H1 (cell line): ENCODE measurements at regions not wholly inside any gene's neighbourhood (a gene's known extent, or its start where the extent isn't known, plus 50 kb on each side); places are given as distances from the start of the nearest gene placed in this dataset.

Experiments used
- CTCF ChIA-PET: fragments of 300-600 bp; sonication (Branson Sonifier 250); formaldehyde crosslinking; loops from one replicate; lab custom pipeline; 2021; ENCODE audit not compliant: partially characterized antibody; lab: Charles Lee
- POLR2A ChIA-PET: fragments of 300-600 bp; sonication (Branson Sonifier 250); formaldehyde crosslinking; loops from one replicate; lab custom pipeline; 2021; ENCODE audit warnings: inconsistent platforms; ENCODE audit not compliant: partially characterized antibody; lab: Charles Lee
- DNase-seq, 2 experiments: peaks; one replicate each; pipeline versions ENCODE4 v3.0.0 to v3.0.0-alpha.2; 2010 to 2022; ENCODE audit warnings: low spot score in 2 of 2, low read depth in 1 of 2, mixed read lengths in 1 of 2
- FAIRE-seq: peaks from 2 replicates; lab custom pipeline; 2011; peaks lifted over from hg19 to GRCh38; lab: Jason Lieb, UNC
- H2AFZ ChIP-seq: 2 replicates; pipeline ENCODE4 v1.8.1; 2012; ENCODE audit warnings: low read length, inconsistent platforms
- H2AK5ac ChIP-seq: 2 replicates; pipeline ENCODE4 v1.6.1; 2013; ENCODE audit warnings: low read depth, low read length
- H2BK120ac ChIP-seq: replicated peaks from 2 replicates; pipeline ENCODE3; 2013; ENCODE audit warnings: low read depth, low read length, inconsistent platforms
- H2BK12ac ChIP-seq: 2 replicates; pipeline ENCODE4 v1.6.1; 2013; ENCODE audit warnings: low read depth, low read length
- H2BK15ac ChIP-seq: 2 replicates; pipeline ENCODE4 v1.6.1; 2013; ENCODE audit warnings: low read length
- H2BK20ac ChIP-seq: 2 replicates; pipeline ENCODE4 v1.6.1; 2013; ENCODE audit warnings: low read length
- H2BK5ac ChIP-seq: 2 replicates; pipeline ENCODE4 v1.6.1; 2013; ENCODE audit warnings: low read depth, low read length
- H3K14ac ChIP-seq: 2 replicates; pipeline ENCODE4 v1.6.1; 2013; ENCODE audit warnings: inconsistent platforms; ENCODE audit not compliant: insufficient read length
- H3K18ac ChIP-seq: 2 replicates; pipeline ENCODE4 v1.6.1; 2013; ENCODE audit warnings: low read length; ENCODE audit errors: extremely low read depth
- H3K23ac ChIP-seq: 2 replicates; pipeline ENCODE4 v1.6.1; 2013; ENCODE audit warnings: inconsistent platforms; ENCODE audit not compliant: insufficient read length
- H3K23me2 ChIP-seq: 2 replicates; pipeline ENCODE4 v1.6.1; 2013; ENCODE audit warnings: low read depth, low read length
- H3K27ac ChIP-seq: 2 replicates; pipeline ENCODE4 v1.6.1; 2011; ENCODE audit warnings: low read depth, low read length, inconsistent platforms
- H3K27me3 ChIP-seq, 4 experiments: replicated peaks in 1 of 4; 1 replicate in 1 of 4; 2 replicates in 3 of 4; pipeline versions ENCODE4 v1.6.1 to v1.8.1; 2011 to 2013; ENCODE audit warnings: low read length in 3 of 4, mild to moderate bottlenecking in 3 of 4, inconsistent platforms in 2 of 4, mixed read lengths in 2 of 4, moderate library complexity in 1 of 4; ENCODE audit not compliant: control insufficient read depth in 3 of 4, insufficient read depth in 3 of 4; ENCODE audit errors: extremely low read depth in 1 of 4
- H3K36me3 ChIP-seq, 4 experiments: 2 replicates each; pipeline versions ENCODE4 v1.6.1 to v1.8.1; 2011 to 2013; ENCODE audit warnings: mild to moderate bottlenecking in 4 of 4, low read length in 3 of 4, moderate library complexity in 2 of 4, control low read depth in 1 of 4, inconsistent platforms in 1 of 4; ENCODE audit not compliant: insufficient read depth in 4 of 4, control insufficient read depth in 2 of 4
- H3K4ac ChIP-seq: replicated peaks from 2 replicates; pipeline ENCODE3; 2013; ENCODE audit warnings: low read length, low read depth, mixed read lengths, inconsistent platforms; ENCODE audit not compliant: insufficient read length
- H3K4me1 ChIP-seq, 4 experiments: replicated peaks in 1 of 4; 1 replicate in 1 of 4; 2 replicates in 3 of 4; pipeline versions ENCODE4 v1.6.1 to v1.8.1; 2011 to 2013; ENCODE audit warnings: low read length in 3 of 4, inconsistent platforms in 2 of 4, mixed read lengths in 1 of 4; ENCODE audit not compliant: insufficient read depth in 4 of 4, control insufficient read depth in 3 of 4
- H3K4me2 ChIP-seq, 2 experiments: 2 replicates each; pipeline versions ENCODE4 v1.6.1 to v1.8.1; 2011 to 2013; ENCODE audit warnings: low read depth in 2 of 2, low read length in 2 of 2, control low read depth in 1 of 2, inconsistent platforms in 1 of 2, mild to moderate bottlenecking in 1 of 2; ENCODE audit not compliant: insufficient read depth in 1 of 2
- H3K4me3 ChIP-seq, 4 experiments: fragments of 200-600, 300-600 bp in 1 of 4; sonication (generic), shearing (Covaris generic), sonication (Bioruptor Twin) in 1 of 4; 2 replicates each; pipeline versions ENCODE4 v1.5.1 to v1.8.1; 2011 to 2016; ENCODE audit warnings: low read length in 4 of 4, low read depth in 3 of 4, control low read depth in 2 of 4, inconsistent platforms in 2 of 4, mild to moderate bottlenecking in 2 of 4, mixed read lengths in 1 of 4, moderate library complexity in 1 of 4; ENCODE audit not compliant: insufficient read depth in 2 of 4; ENCODE audit errors: extremely low read depth in 1 of 4
- H3K56ac ChIP-seq: replicated peaks from 2 replicates; pipeline ENCODE3; 2013; ENCODE audit warnings: low read depth, mild to moderate bottlenecking, mixed read lengths, low read length, inconsistent platforms; ENCODE audit not compliant: insufficient read length
- H3K79me1 ChIP-seq: 2 replicates; pipeline ENCODE4 v1.6.1; 2013; ENCODE audit warnings: low read depth, low read length, control low read depth
- H3K79me2 ChIP-seq, 2 experiments: 2 replicates each; pipeline versions ENCODE4 v1.6.1 to v1.8.1; 2012 to 2013; ENCODE audit warnings: low read length in 2 of 2, mild to moderate bottlenecking in 2 of 2, inconsistent platforms in 1 of 2; ENCODE audit not compliant: insufficient read depth in 2 of 2, control insufficient read depth in 1 of 2
- H3K9ac ChIP-seq, 4 experiments: replicated peaks in 1 of 4; 1 replicate in 1 of 4; 2 replicates in 3 of 4; pipeline versions ENCODE4 v1.6.1 to v1.8.1; 2011 to 2013; ENCODE audit warnings: low read depth in 3 of 4, low read length in 3 of 4, control low read depth in 2 of 4, mild to moderate bottlenecking in 2 of 4, moderate library complexity in 2 of 4, inconsistent platforms in 1 of 4; ENCODE audit errors: extremely low read depth in 1 of 4
- H3K9me3 ChIP-seq, 2 experiments: 2 replicates each; pipeline versions ENCODE4 v1.6.1 to v1.8.1; 2012 to 2013; ENCODE audit warnings: mild to moderate bottlenecking in 2 of 2, moderate library complexity in 2 of 2, control low read depth in 1 of 2, inconsistent platforms in 1 of 2, low read depth in 1 of 2, low read length in 1 of 2, mixed read lengths in 1 of 2; ENCODE audit not compliant: insufficient read depth in 2 of 2
- H4K20me1 ChIP-seq, 2 experiments: replicated peaks in 1 of 2; 2 replicates each; pipeline versions ENCODE3 to v1.8.1; 2011 to 2013; ENCODE audit warnings: inconsistent platforms in 2 of 2, low read length in 2 of 2, mild to moderate bottlenecking in 1 of 2; ENCODE audit not compliant: insufficient read depth in 2 of 2, control insufficient read depth in 1 of 2
- H4K5ac ChIP-seq: 2 replicates; pipeline ENCODE4 v1.6.1; 2013; ENCODE audit warnings: low read length, low read depth, mixed read lengths, inconsistent platforms; ENCODE audit not compliant: insufficient read length
- H4K8ac ChIP-seq: 2 replicates; pipeline ENCODE4 v1.8.0; 2013; ENCODE audit warnings: mild to moderate bottlenecking, moderate library complexity, low read length, inconsistent platforms; ENCODE audit not compliant: insufficient read depth; ENCODE audit errors: extremely low read depth
- H4K91ac ChIP-seq: replicated peaks from 2 replicates; pipeline ENCODE3; 2013; ENCODE audit warnings: low read length, mixed read lengths, inconsistent platforms; ENCODE audit not compliant: insufficient read length
- BCL11A ChIP-seq, 2 experiments: IDR thresholded peaks; one replicate each; pipeline ENCODE4 v1.6.1; 2011; ENCODE audit warnings: low read depth in 2 of 2, low read length in 2 of 2, mild to moderate bottlenecking in 2 of 2
- CBX5 ChIP-seq: fragments of 300-800, 300-1000 bp; sonication (generic); IDR thresholded peaks from 2 replicates; pipeline ENCODE4 v1.7.1; 2016; ENCODE audit warnings: antibody characterized with exemption, low read length, low read depth
- CEBPB ChIP-seq: IDR thresholded peaks from 2 replicates; pipeline ENCODE4 v1.6.1; 2012; ENCODE audit warnings: low read depth, low read length
- CREB1 ChIP-seq: IDR thresholded peaks from 2 replicates; pipeline ENCODE4 v1.6.1; 2012; ENCODE audit warnings: inconsistent platforms
- E2F6 ChIP-seq: IDR thresholded peaks from 2 replicates; pipeline ENCODE4 v1.6.1; 2012; ENCODE audit warnings: inconsistent platforms
- HDAC6 ChIP-seq: IDR thresholded peaks from one replicate; pipeline ENCODE4 v1.7.1; 2012; ENCODE audit warnings: low read depth, mild to moderate bottlenecking, inconsistent platforms, low read length, moderate library complexity
- POU5F1 ChIP-seq: IDR thresholded peaks from 2 replicates; pipeline ENCODE4 v1.6.1; 2011; ENCODE audit warnings: low read depth, mild to moderate bottlenecking, low read length, moderate library complexity
- SIRT6 ChIP-seq: IDR thresholded peaks from one replicate; pipeline ENCODE4 v1.7.1; 2012; ENCODE audit warnings: low read length, inconsistent platforms
- SRF ChIP-seq: IDR thresholded peaks from 2 replicates; pipeline ENCODE4 v1.6.1; 2011; ENCODE audit warnings: mild to moderate bottlenecking, low read depth, low read length, moderate library complexity
- TEAD4 ChIP-seq: IDR thresholded peaks from 2 replicates; pipeline ENCODE4 v1.6.1; 2012; ENCODE audit warnings: low read depth, low read length, inconsistent platforms, mixed read lengths
- WGBS, 2 experiments: shearing (Covaris generic) in 1 of 2; methylation state at CpG; one replicate each; pipeline versions ENCODE4 v1.1.6 to v1.1.7; 2013 to 2015; ENCODE audit warnings: low lambda C conversion rate in 2 of 2, mixed read lengths in 2 of 2, inconsistent platforms in 1 of 2, low coverage in 1 of 2, missing lambda C conversion rate in 1 of 2; ENCODE audit not compliant: insufficient replicate concordance in 2 of 2, insufficient coverage in 1 of 2, insufficient read length in 1 of 2; ENCODE audit errors: extremely low coverage in 1 of 2, missing lambda C conversion rate in 1 of 2; 5-methylcytosine and 5-hydroxymethylcytosine counted together

GRCh38 chr11:29320196-29320595 is 696.6 kb downstream of the KCNA4 start:
- DNase-seq, result no peak

More at GRCh38 chr11:29320196-29320595, 696.6 kb downstream of the KCNA4 start:
- CTCF ChIA-PET, result interaction anchor here (1.6 to 3.2 kb wide), 2 partner anchors 9 to 23 kb away, joined by 5 to 17 read pairs; no protein-coding TSS in a partner anchor
- Histone ChIP-seq H2AK5ac (no peak overlapping the region), H3K4me3 (no peak overlapping the region), H3K9ac (no peak overlapping the region), H3K79me1 (no peaks in the 10 kb centered on the region), H4K20me1 (no peaks in the 10 kb centered on the region), H3K56ac (no peak overlapping the region), H3K23me2 (no peaks in the 10 kb centered on the region), H3K9me3 (no peaks in the 10 kb centered on the region), H2BK15ac (no peak overlapping the region), H3K27me3 (no peaks in the 10 kb centered on the region), H3K27ac (no peak overlapping the region), H3K4me2 (no peak overlapping the region), H2AFZ (no peak overlapping the region), H3K23ac (no peak overlapping the region), H3K79me2 (no peaks in the 10 kb centered on the region), H4K5ac (no peak overlapping the region), H4K8ac (no peak overlapping the region), H2BK20ac (no peak overlapping the region), H3K36me3 (no peaks in the 10 kb centered on the region), H4K91ac (no peak overlapping the region), H3K4ac (no peak overlapping the region), H3K4me1 (no peaks in the 10 kb centered on the region), H3K18ac (no peak overlapping the region), H2BK5ac (no peak overlapping the region), H2BK120ac (no peak overlapping the region), H3K14ac (no peak overlapping the region), H2BK12ac (no peak overlapping the region)
- no peak for FAIRE-seq
- POLR2A ChIA-PET, result no interaction called here
- TF ChIP-seq HDAC6 (no peak), CREB1 (no peak), SIRT6 (no peak), CBX5 (no peak), BCL11A (IDR thresholded peaks at IDR 0.05; ENCODE audit: low read depth in 2 of 2, low read length in 2 of 2) (no peak), TEAD4 (no peak), SRF (no peak), E2F6 (no peak), POU5F1 (no peak), CEBPB (no peak)
- 83% methylated on average over 2 of the region's 2 CpGs; no CpG with 5 or more reads in 1 of the 2 experiments for WGBS, 2 experiments
